Breast epithelium (tissue), 4 donors: ENCODE measurements at regions not wholly inside any gene's neighbourhood (a gene's known extent, or its start where the extent isn't known, plus 50 kb on each side); places are given as distances from the start of the nearest gene placed in this dataset.

ENCODE experiments used
- DNase-seq, 2 donors: peaks; one replicate each; pipeline ENCODE4 v3.0.0-alpha.2; 2019; ENCODE audit warnings: low spot score in 2 of 2
- H3K27ac ChIP-seq, 2 donors: fragments of 200-600 bp; sonication (generic) in 1 of 2; one replicate each; pipeline ENCODE4 v1.5.1; 2016 to 2019; ENCODE audit warnings: mild to moderate bottlenecking in 1 of 2
- H3K27me3 ChIP-seq, 2 donors: fragments of 200-600 bp; sonication (generic) in 1 of 2; one replicate each; pipeline versions ENCODE4 v1.5.1 to v1.6.0; 2017 to 2019; ENCODE audit warnings: control low read depth in 1 of 2, mild to moderate bottlenecking in 1 of 2
- H3K36me3 ChIP-seq: fragments of 200-600 bp; one replicate; pipeline ENCODE4 v1.5.1; 2019
- H3K4me1 ChIP-seq, 2 donors: fragments of 200-600 bp; sonication (generic); one replicate each; pipeline ENCODE4 v1.5.1; 2016 to 2019; ENCODE audit warnings: control low read depth in 1 of 2
- H3K4me3 ChIP-seq, 3 donors: fragments of 200-600 bp; sonication (generic); 1 replicate in 2 of 3; 2 replicates in 1 of 3; pipeline ENCODE4 v1.5.1; 2016 to 2019; ENCODE audit warnings: mild to moderate bottlenecking in 3 of 3, moderate library complexity in 2 of 3
- H3K9me3 ChIP-seq, 2 donors: fragments of 200-600 bp; sonication (generic) in 1 of 2; one replicate each; pipeline ENCODE4 v1.5.1; 2016 to 2019; ENCODE audit warnings: control low read depth in 1 of 2
- CTCF ChIP-seq, 3 donors: fragments of 450-650 bp; IDR thresholded peaks; one replicate each; pipeline ENCODE4 v1.5.1; 2016 to 2017; ENCODE audit warnings: antibody characterized with exemption in 3 of 3, mild to moderate bottlenecking in 3 of 3, moderate library complexity in 3 of 3
- POLR2A ChIP-seq: fragments of 450-650 bp; IDR thresholded peaks from one replicate; pipeline ENCODE4 v1.6.1; 2016; ENCODE audit warnings: antibody characterized with exemption, mild to moderate bottlenecking, moderate library complexity
- POLR2AphosphoS5 ChIP-seq, 3 donors: sonication (generic); formaldehyde crosslinking; IDR thresholded peaks; one replicate each; pipeline ENCODE4 v1.6.1; 2017; ENCODE audit warnings: antibody characterized with exemption in 3 of 3
- intact Hi-C: fragments of 100-400 bp; cut with DNase I; formaldehyde crosslinking; loops from one replicate; pipeline ENCODE4 v1.15.1; 2023; ENCODE audit warnings: low total_unique reads

GRCh38 chr14:95380350-95381042, 60.8 kb upstream of the CLMN start:
- intact Hi-C loops, result no loop called here
- TF ChIP-seq POLR2AphosphoS5 (IDR thresholded peaks at IDR 0.05) (no peak), POLR2A (no peak), CTCF (IDR thresholded peaks at IDR 0.05) (no peak)
- Histone ChIP-seq H3K27me3 (no peaks in the 10 kb centered on the region), H3K9me3 (peaks cover 0 to 33% of the 10 kb centered on the region in 2 donors), H3K4me3 (no peak overlapping the region), H3K4me1 (no peaks in the 10 kb centered on the region), H3K27ac (no peak overlapping the region), H3K36me3 (no peaks in the 10 kb centered on the region)
- no peak for DNase-seq

GRCh38 chr14:95379634-95380033, 59.9 kb upstream of the CLMN start:
- no peak for DNase-seq
- no peaks in the 10 kb centered on the region for H3K4me1 ChIP-seq

GRCh38 chr14:95375539-95376109, 55.9 kb upstream of the CLMN start:
- DNase-seq, result no peak
- Histone ChIP-seq H3K4me1 (no peaks in the 10 kb centered on the region), H3K27me3 (no peaks in the 10 kb centered on the region), H3K4me3 (no peak overlapping the region), H3K27ac (no peak overlapping the region), H3K9me3 (peaks cover 0 to 27% of the 10 kb centered on the region in 2 donors), H3K36me3 (no peaks in the 10 kb centered on the region)
- intact Hi-C loops, result no loop called here
- TF ChIP-seq CTCF (IDR thresholded peaks at IDR 0.05) (no peak), POLR2A (no peak), POLR2AphosphoS5 (IDR thresholded peaks at IDR 0.05) (no peak)

More at GRCh38 chr14:95379634-95380033, 59.9 kb upstream of the CLMN start:
- Histone ChIP-seq H3K4me3 (no peak overlapping the region), H3K9me3 (peaks cover 0 to 33% of the 10 kb centered on the region in 2 donors), H3K36me3 (no peaks in the 10 kb centered on the region), H3K27ac (no peak overlapping the region), H3K27me3 (no peaks in the 10 kb centered on the region)
- intact Hi-C loops, result no loop called here
- no peak for TF ChIP-seq POLR2A
- TF ChIP-seq POLR2AphosphoS5 (IDR thresholded peaks at IDR 0.05), result no peak
- no peak for TF ChIP-seq CTCF (IDR thresholded peaks at IDR 0.05)

- no peak for DNase-seq
- TF ChIP-seq POLR2A (no peak), CTCF (IDR thresholded peaks at IDR 0.05) (no peak), POLR2AphosphoS5 (IDR thresholded peaks at IDR 0.05) (no peak)
- H3K4me3 ChIP-seq, result no peak overlapping the region
- no peaks in the 10 kb centered on the region for H3K27me3 ChIP-seq
- H3K4me1 ChIP-seq, result no peaks in the 10 kb centered on the region
- no peak overlapping the region for H3K27ac ChIP-seq
- intact Hi-C loops, result no loop called here
- no peaks in the 10 kb centered on the region for H3K36me3 ChIP-seq
- peaks cover 0 to 16% of the 10 kb centered on the region in 2 donors for H3K9me3 ChIP-seq
Measured at GRCh38 chr14:95374239-95374997, 54.7 kb upstream of the CLMN start.

- no peak overlapping the region for H3K27ac ChIP-seq
- H3K4me3 ChIP-seq, result no peak overlapping the region
- intact Hi-C loops, result no loop called here
- no peaks in the 10 kb centered on the region for H3K9me3 ChIP-seq
- no peaks in the 10 kb centered on the region for H3K27me3 ChIP-seq
- H3K4me1 ChIP-seq, result peaks cover 0 to under 1% of the 10 kb centered on the region in 2 donors
- DNase-seq, result no peak
- no peaks in the 10 kb centered on the region for H3K36me3 ChIP-seq
- no peak for TF ChIP-seq CTCF (IDR thresholded peaks at IDR 0.05)
- no peak for TF ChIP-seq POLR2A
- no peak for TF ChIP-seq POLR2AphosphoS5 (IDR thresholded peaks at IDR 0.05)
Measured at GRCh38 chr14:95370076-95370475, 50.4 kb upstream of the CLMN start.
